Fibroblast of lung (primary cell): ENCODE measurements at regions not wholly inside any gene's neighbourhood (a gene's known extent, or its start where the extent isn't known, plus 50 kb on each side); places are given as distances from the start of the nearest gene placed in this dataset.

Experiments used
- DNase-seq, 2 donors: peaks; one replicate each; pipeline versions ENCODE4 v3.0.0 to v3.0.0-alpha.2; 2010; ENCODE audit warnings: low read depth in 2 of 2
- H2AFZ ChIP-seq: 2 replicates; pipeline ENCODE4 v1.5.1; 2012; ENCODE audit warnings: low read length, control low read depth, inconsistent platforms
- H3K27ac ChIP-seq: 2 replicates; pipeline ENCODE4 v1.5.1; 2011; ENCODE audit warnings: low read length, control low read depth; ENCODE audit not compliant: insufficient read depth
- H3K27me3 ChIP-seq: 2 replicates; pipeline ENCODE4 v1.5.1; 2011; ENCODE audit warnings: mild to moderate bottlenecking, low read length; ENCODE audit not compliant: control insufficient read depth, insufficient read depth
- H3K36me3 ChIP-seq: 2 replicates; pipeline ENCODE4 v1.5.1; 2011; ENCODE audit warnings: low read length; ENCODE audit not compliant: control insufficient read depth, insufficient read depth
- H3K4me1 ChIP-seq: 2 replicates; pipeline ENCODE4 v1.5.1; 2011; ENCODE audit warnings: low read length; ENCODE audit not compliant: control insufficient read depth, insufficient read depth; ENCODE audit errors: extremely low read depth
- H3K4me2 ChIP-seq: 2 replicates; pipeline ENCODE4 v1.5.1; 2011; ENCODE audit warnings: low read length, control low read depth; ENCODE audit not compliant: insufficient read depth; ENCODE audit errors: extremely low read depth
- H3K4me3 ChIP-seq, 4 experiments: fragments of 200-600 bp in 1 of 4; sonication (generic) in 1 of 4; replicated peaks in 1 of 4; 2 replicates each; pipeline ENCODE4 v1.5.1; 2011 to 2016; ENCODE audit warnings: low read length in 4 of 4, low read depth in 3 of 4, mild to moderate bottlenecking in 3 of 4, control low read depth in 2 of 4, inconsistent platforms in 1 of 4, mixed read lengths in 1 of 4; ENCODE audit not compliant: insufficient read depth in 1 of 4; ENCODE audit errors: control extremely low read depth in 1 of 4
- H3K79me2 ChIP-seq: 2 replicates; pipeline ENCODE4 v1.5.1; 2012; ENCODE audit warnings: mild to moderate bottlenecking, low read length, inconsistent platforms; ENCODE audit not compliant: control insufficient read depth, insufficient read depth
- H3K9ac ChIP-seq: 2 replicates; pipeline ENCODE4 v1.5.1; 2011; ENCODE audit warnings: mild to moderate bottlenecking, low read length, control low read depth; ENCODE audit not compliant: insufficient read depth
- H3K9me3 ChIP-seq: 2 replicates; pipeline ENCODE4 v1.5.1; 2012; ENCODE audit warnings: low read depth, low read length; ENCODE audit not compliant: control insufficient read depth, insufficient read depth
- H4K20me1 ChIP-seq: 2 replicates; pipeline ENCODE4 v1.5.1; 2011; ENCODE audit warnings: low read length; ENCODE audit not compliant: control insufficient read depth, insufficient read depth; ENCODE audit errors: extremely low read depth
- CTCF ChIP-seq, 2 donors: IDR thresholded peaks in 1 of 2; conservative IDR thresholded peaks in 1 of 2; 1 replicate in 1 of 2; 2 replicates in 1 of 2; pipeline ENCODE4 v1.5.1; 2011 to 2012; ENCODE audit warnings: low read length in 2 of 2, control low read depth in 1 of 2, inconsistent platforms in 1 of 2, low read depth in 1 of 2, mild to moderate bottlenecking in 1 of 2
- EZH2 ChIP-seq: IDR thresholded peaks from 2 replicates; pipeline ENCODE4 v1.5.1; 2012; ENCODE audit warnings: low read length, control low read depth, mild to moderate bottlenecking; ENCODE audit errors: missing control alignments

GRCh38 chr2:199108056-199108455, 349.7 kb downstream of the SATB2 start:
- Histone ChIP-seq H2AFZ (no peak overlapping the region), H3K4me2 (no peak overlapping the region), H3K9ac (no peak overlapping the region), H3K4me1 (no peaks in the 10 kb centered on the region), H3K36me3 (no peaks in the 10 kb centered on the region), H3K79me2 (no peaks in the 10 kb centered on the region), H3K27me3 (no peaks in the 10 kb centered on the region), H3K4me3 (no peak overlapping the region), H3K27ac (no peak overlapping the region), H4K20me1 (no peaks in the 10 kb centered on the region), H3K9me3 (no peaks in the 10 kb centered on the region)
- TF ChIP-seq EZH2: no peak
- no peak for TF ChIP-seq CTCF (conservative IDR thresholded peaks at IDR 0.05 in 1 of 2, IDR thresholded peaks at IDR 0.05 in 1 of 2; ENCODE audit: low read depth in 1 of 2, low read length in 2 of 2)
- DNase-seq: peak in 1 of 2 donors; percentile 41

- Histone ChIP-seq H3K9me3 (no peaks in the 10 kb centered on the region), H3K36me3 (no peaks in the 10 kb centered on the region), H3K27me3 (no peaks in the 10 kb centered on the region), H2AFZ (no peak overlapping the region), H3K4me2 (no peak overlapping the region), H4K20me1 (no peaks in the 10 kb centered on the region), H3K79me2 (no peaks in the 10 kb centered on the region), H3K27ac (no peak overlapping the region), H3K9ac (no peak overlapping the region), H3K4me1 (no peaks in the 10 kb centered on the region), H3K4me3 (no peak overlapping the region)
- TF ChIP-seq EZH2 (no peak), CTCF (conservative IDR thresholded peaks at IDR 0.05 in 1 of 2, IDR thresholded peaks at IDR 0.05 in 1 of 2; ENCODE audit: low read depth in 1 of 2, low read length in 2 of 2) (no peak)
- no peak for DNase-seq
These were observed 351.9 kb downstream of the SATB2 start for GRCh38 chr2:199105826-199106225.

- no peak for DNase-seq
- Histone ChIP-seq H4K20me1 (no peaks in the 10 kb centered on the region), H3K9ac (no peak overlapping the region), H3K36me3 (no peaks in the 10 kb centered on the region), H3K79me2 (no peaks in the 10 kb centered on the region), H3K9me3 (no peaks in the 10 kb centered on the region), H2AFZ (no peak overlapping the region), H3K27me3 (no peaks in the 10 kb centered on the region), H3K27ac (no peak overlapping the region), H3K4me1 (no peaks in the 10 kb centered on the region), H3K4me2 (no peak overlapping the region), H3K4me3 (no peak overlapping the region)
- no peak for TF ChIP-seq EZH2
- TF ChIP-seq CTCF (conservative IDR thresholded peaks at IDR 0.05 in 1 of 2, IDR thresholded peaks at IDR 0.05 in 1 of 2; ENCODE audit: low read depth in 1 of 2, low read length in 2 of 2): no peak
These were observed 356.3 kb downstream of the SATB2 start for GRCh38 chr2:199101487-199101886.
